ENCODE measurements at regions not wholly inside any gene's neighbourhood (a gene's known extent, or its start where the extent isn't known, plus 50 kb on each side); places are given as distances from the start of the nearest gene placed in this dataset.

DNA sequence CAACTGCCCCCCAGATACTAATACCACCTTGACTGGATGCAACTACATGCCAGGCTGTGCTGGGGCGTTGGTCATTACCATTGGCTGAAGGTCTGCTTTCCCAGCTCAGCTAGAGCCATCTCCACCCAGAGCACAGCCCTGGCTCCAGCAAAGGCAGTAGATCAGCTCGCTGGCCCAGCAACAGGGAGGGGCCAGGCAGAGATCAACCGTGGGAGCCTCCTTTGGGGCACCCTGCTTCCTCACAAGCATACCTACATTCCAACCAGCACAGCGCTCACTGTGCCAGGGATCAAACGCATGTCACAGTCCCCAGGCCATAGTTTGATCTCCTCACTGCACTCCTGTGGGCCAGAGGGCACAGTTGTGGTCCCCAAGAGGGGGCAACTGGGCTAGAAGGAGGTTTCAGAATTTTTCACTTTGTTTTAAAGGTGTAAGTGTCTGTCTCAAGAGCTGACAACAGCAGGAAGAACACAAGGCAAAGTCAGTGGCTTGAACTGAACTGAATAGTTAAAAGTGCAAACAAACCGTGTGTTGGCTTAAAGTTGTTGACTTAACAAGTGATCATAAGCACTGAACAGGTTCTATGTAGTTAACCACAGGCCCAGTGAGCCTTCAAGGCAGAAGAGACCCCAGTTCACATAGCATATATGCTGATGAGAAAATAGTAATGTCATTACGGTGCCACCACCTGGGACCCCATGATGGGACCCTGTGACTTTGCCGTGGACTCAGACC, 70.1 kb upstream of the BZW1 start:
- WGBS (ENCODE audit: insufficient coverage): 51% methylated on average over 6 of the region's 8 CpGs
- Histone ChIP-seq H3K36me3 (ENCODE audit: control insufficient read depth, insufficient read depth, low read length) (no peaks in the 10 kb centered on the region), H3K27ac (ENCODE audit: low read length) (peak overlapping the region; percentile 63), H3K4me3 (ENCODE audit: low read length) (no peak overlapping the region), H3K9me3 (replicated peaks; ENCODE audit: control insufficient read depth, low read depth, low read length) (no peaks in the 10 kb centered on the region), H3K4me1 (ENCODE audit: control insufficient read depth, insufficient read depth, low read length) (peaks cover 14% of the 10 kb centered on the region), H3K27me3 (ENCODE audit: control insufficient read depth, insufficient read depth, low read length) (no peaks in the 10 kb centered on the region)
- DNase-seq: no peak

- Histone ChIP-seq H3K9me3 (replicated peaks; ENCODE audit: control insufficient read depth, low read depth, low read length) (no peaks in the 10 kb centered on the region), H3K27me3 (ENCODE audit: control insufficient read depth, insufficient read depth, low read length) (no peaks in the 10 kb centered on the region), H3K27ac (ENCODE audit: low read length) (peak overlapping the region; percentile 63), H3K36me3 (ENCODE audit: control insufficient read depth, insufficient read depth, low read length) (no peaks in the 10 kb centered on the region), H3K4me3 (ENCODE audit: low read length) (no peak overlapping the region), H3K4me1 (ENCODE audit: control insufficient read depth, insufficient read depth, low read length) (peaks cover 14% of the 10 kb centered on the region)
- peak; percentile 79 for DNase-seq
- 23% methylated on average over 2 of the region's 5 CpGs for WGBS (ENCODE audit: insufficient coverage)
These were observed 69.3 kb upstream of the BZW1 start for GRCh38 chr2:200742426-200742825.

DNA sequence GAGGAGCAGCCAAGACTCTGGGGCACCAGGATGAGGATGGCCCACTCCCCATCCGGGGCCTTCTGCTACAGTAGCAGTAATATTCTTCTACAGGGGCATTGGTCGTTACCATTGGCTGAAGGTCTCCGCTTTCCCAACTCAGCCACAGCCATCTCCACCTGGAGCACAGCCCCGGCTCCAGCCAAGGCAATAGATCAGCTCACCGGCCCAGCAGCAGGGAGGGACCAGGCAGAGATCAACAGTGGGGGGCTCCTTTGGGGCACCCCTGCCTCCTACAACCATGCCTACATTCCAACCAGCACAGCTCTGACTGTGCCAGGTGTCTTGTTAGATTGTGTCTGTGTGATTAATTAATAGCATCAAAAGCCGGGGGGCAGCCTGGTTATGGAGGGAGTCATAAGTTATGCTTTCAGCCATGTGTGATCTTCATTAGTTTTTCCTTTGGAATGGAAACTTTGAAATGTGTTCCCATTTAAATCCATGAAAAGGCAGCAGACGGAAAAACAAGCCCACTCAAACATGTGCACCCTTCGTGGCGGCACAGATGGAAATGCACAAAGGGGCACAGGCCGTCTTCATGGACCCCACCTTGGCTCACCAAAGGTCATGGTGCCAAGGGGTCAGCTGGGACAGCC, 68.6 kb upstream of the BZW1 start:
- no peak overlapping the region for H3K4me3 ChIP-seq (ENCODE audit: low read length)
- no peaks in the 10 kb centered on the region for H3K36me3 ChIP-seq (ENCODE audit: control insufficient read depth, insufficient read depth, low read length)
- 46% methylated on average over 10 of the region's 10 CpGs for WGBS (ENCODE audit: insufficient coverage)
- no peaks in the 10 kb centered on the region for H3K27me3 ChIP-seq (ENCODE audit: control insufficient read depth, insufficient read depth, low read length)
- peak overlapping the region; percentile 29 for H3K27ac ChIP-seq (ENCODE audit: low read length)
- peak; percentile 84 for DNase-seq
- H3K4me1 ChIP-seq (ENCODE audit: control insufficient read depth, insufficient read depth, low read length): peaks cover 14% of the 10 kb centered on the region
- no peaks in the 10 kb centered on the region for H3K9me3 ChIP-seq (replicated peaks; ENCODE audit: control insufficient read depth, low read depth, low read length)

GRCh38 chr2:200744201-200744602, 67.5 kb upstream of the BZW1 start:
- Histone ChIP-seq H3K9me3 (replicated peaks; ENCODE audit: control insufficient read depth, low read depth, low read length) (no peaks in the 10 kb centered on the region), H3K27me3 (ENCODE audit: control insufficient read depth, insufficient read depth, low read length) (no peaks in the 10 kb centered on the region), H3K4me3 (ENCODE audit: low read length) (no peak overlapping the region), H3K4me1 (ENCODE audit: control insufficient read depth, insufficient read depth, low read length) (peaks cover 14% of the 10 kb centered on the region), H3K27ac (ENCODE audit: low read length) (no peak overlapping the region), H3K36me3 (ENCODE audit: control insufficient read depth, insufficient read depth, low read length) (no peaks in the 10 kb centered on the region)
- peak; percentile 49 for DNase-seq
- 41% methylated on average over 5 of the region's 6 CpGs for WGBS (ENCODE audit: insufficient coverage)

DNA sequence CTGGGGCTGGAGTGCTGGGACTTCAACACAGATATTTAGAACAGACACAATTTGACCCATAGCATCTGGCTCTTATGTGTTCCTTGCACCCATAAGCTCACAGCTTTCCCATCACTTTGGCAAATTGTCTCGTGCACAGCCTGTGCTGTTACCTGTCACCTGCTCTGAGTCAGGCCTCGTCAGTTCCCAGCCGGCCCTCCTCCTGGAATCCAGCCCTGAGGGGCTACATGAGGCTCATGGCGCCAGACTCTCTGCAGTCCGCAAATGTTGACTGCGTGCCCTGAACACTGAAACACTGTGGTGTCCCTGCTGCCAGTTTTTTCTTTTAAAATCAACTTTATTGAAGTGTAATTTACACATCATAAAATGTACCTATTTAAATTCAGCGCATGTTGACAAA, 65.4 kb upstream of the BZW1 start:
- Histone ChIP-seq H3K36me3 (ENCODE audit: control insufficient read depth, insufficient read depth, low read length) (no peaks in the 10 kb centered on the region), H3K4me1 (ENCODE audit: control insufficient read depth, insufficient read depth, low read length) (peaks cover 14% of the 10 kb centered on the region), H3K27me3 (ENCODE audit: control insufficient read depth, insufficient read depth, low read length) (no peaks in the 10 kb centered on the region), H3K27ac (ENCODE audit: low read length) (no peak overlapping the region), H3K9me3 (replicated peaks; ENCODE audit: control insufficient read depth, low read depth, low read length) (no peaks in the 10 kb centered on the region), H3K4me3 (ENCODE audit: low read length) (no peak overlapping the region)
- no peak for DNase-seq
- WGBS (ENCODE audit: insufficient coverage): 84% methylated on average over 6 of the region's 7 CpGs

DNA sequence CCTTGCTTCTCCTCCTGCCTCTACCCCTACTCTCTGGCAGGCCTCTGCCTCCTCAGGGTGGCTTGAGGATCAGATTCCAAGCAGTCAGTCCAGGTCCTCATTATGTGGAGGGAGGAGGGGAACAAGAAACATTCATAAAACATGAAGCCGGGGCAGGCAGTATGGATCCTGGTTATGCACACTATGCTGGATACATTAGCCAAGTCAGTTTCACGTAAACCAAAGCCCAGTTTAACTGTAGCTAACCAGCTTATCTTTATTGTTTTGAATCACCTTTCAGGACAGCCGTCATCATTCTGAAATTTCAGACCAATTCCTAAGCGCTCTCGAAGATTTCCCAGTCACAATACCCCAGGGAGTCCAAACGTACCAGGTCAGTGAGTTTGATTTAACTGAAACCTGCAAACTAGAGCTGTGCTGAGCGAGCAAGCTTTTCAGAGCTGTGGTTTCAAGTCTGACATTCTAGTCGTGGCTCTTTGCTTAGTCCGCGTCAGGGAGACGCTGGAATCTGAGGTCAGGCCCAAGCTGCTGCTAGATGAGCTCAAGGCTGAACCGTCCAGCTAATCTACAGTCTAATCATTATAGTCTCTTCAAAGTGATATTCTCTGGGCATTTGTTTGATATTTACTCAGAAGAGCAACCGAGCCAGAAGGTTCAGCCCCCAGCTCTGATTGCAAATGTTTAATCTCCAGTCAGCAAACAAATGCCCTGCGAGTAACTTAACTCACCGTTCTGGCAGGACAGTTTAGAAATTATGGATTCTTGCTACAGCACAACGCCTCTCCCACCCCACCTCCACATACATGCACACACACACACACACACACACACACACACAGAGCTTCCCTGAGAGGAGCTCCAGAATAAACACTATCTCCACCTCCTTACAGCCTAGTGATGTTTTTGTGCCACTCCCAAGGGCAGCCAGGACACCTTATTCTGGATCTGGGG, 63.8 kb upstream of the BZW1 start:
- Histone ChIP-seq H3K9me3 (replicated peaks; ENCODE audit: control insufficient read depth, low read depth, low read length) (no peaks in the 10 kb centered on the region), H3K4me3 (ENCODE audit: low read length) (no peak overlapping the region), H3K27me3 (ENCODE audit: control insufficient read depth, insufficient read depth, low read length) (no peaks in the 10 kb centered on the region), H3K4me1 (ENCODE audit: control insufficient read depth, insufficient read depth, low read length) (peaks cover under 1% of the 10 kb centered on the region), H3K27ac (ENCODE audit: low read length) (no peak overlapping the region), H3K36me3 (ENCODE audit: control insufficient read depth, insufficient read depth, low read length) (no peaks in the 10 kb centered on the region)
- no peak for DNase-seq
- WGBS (ENCODE audit: insufficient coverage): 28% methylated on average over 11 of the region's 16 CpGs

GRCh38 chr2:200748779-200749178, 62.9 kb upstream of the BZW1 start:
- WGBS (ENCODE audit: insufficient coverage): 75% methylated on average over 2 of the region's 4 CpGs
- H3K9me3 ChIP-seq (replicated peaks; ENCODE audit: control insufficient read depth, low read depth, low read length): no peaks in the 10 kb centered on the region
- no peaks in the 10 kb centered on the region for H3K4me1 ChIP-seq (ENCODE audit: control insufficient read depth, insufficient read depth, low read length)
- DNase-seq: no peak
- H3K36me3 ChIP-seq (ENCODE audit: control insufficient read depth, insufficient read depth, low read length): no peaks in the 10 kb centered on the region
- no peaks in the 10 kb centered on the region for H3K27me3 ChIP-seq (ENCODE audit: control insufficient read depth, insufficient read depth, low read length)
- no peak overlapping the region for H3K27ac ChIP-seq (ENCODE audit: low read length)
- no peak overlapping the region for H3K4me3 ChIP-seq (ENCODE audit: low read length)

DNA sequence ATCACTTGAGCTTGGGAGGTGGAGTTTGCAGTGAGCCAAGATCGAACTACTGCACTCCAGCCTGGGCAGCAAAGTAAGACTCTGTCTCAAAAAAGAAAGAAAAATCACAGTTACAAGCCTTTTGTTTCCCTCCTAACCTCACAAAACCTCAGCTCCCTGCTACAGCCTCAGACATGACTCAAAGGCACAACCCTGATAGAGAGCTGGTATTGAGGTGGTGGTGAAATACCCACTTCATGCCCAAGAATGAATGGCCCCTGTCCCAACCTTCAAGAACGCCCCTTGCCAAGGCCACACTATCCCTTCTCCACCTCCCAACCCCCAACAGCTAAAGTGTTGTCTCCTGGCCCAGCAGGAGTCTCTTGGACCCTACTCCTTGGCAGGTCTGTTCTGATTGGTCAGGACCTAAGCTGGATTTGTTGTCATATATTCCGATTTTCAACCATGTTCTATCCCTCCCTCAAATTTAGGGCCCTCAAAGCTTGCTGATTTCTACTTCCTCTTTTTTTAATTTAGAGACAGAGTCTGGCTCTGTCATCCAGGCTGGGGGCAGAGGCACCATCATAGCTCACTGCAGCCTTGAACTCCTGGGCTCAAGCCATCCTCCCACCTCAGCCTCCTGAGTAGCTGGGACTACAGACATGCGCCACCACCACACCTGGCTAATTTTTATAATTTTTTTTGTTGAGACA, 61.9 kb upstream of the BZW1 start:
- Histone ChIP-seq H3K27me3 (ENCODE audit: control insufficient read depth, insufficient read depth, low read length) (no peaks in the 10 kb centered on the region), H3K4me3 (ENCODE audit: low read length) (no peak overlapping the region), H3K27ac (ENCODE audit: low read length) (no peak overlapping the region), H3K9me3 (replicated peaks; ENCODE audit: control insufficient read depth, low read depth, low read length) (no peaks in the 10 kb centered on the region), H3K36me3 (ENCODE audit: control insufficient read depth, insufficient read depth, low read length) (no peaks in the 10 kb centered on the region), H3K4me1 (ENCODE audit: control insufficient read depth, insufficient read depth, low read length) (no peaks in the 10 kb centered on the region)
- DNase-seq: no peak
- 84% methylated on average over 3 of the region's 4 CpGs for WGBS (ENCODE audit: insufficient coverage)

GRCh38 chr2:200750323-200750910, 61.3 kb upstream of the BZW1 start:
- DNase-seq: no peak
- H3K36me3 ChIP-seq (ENCODE audit: control insufficient read depth, insufficient read depth, low read length): no peaks in the 10 kb centered on the region
- H3K27me3 ChIP-seq (ENCODE audit: control insufficient read depth, insufficient read depth, low read length): no peaks in the 10 kb centered on the region
- H3K27ac ChIP-seq (ENCODE audit: low read length): no peak overlapping the region
- H3K4me3 ChIP-seq (ENCODE audit: low read length): no peak overlapping the region
- 52% methylated on average over 2 of the region's 6 CpGs for WGBS (ENCODE audit: insufficient coverage)
- no peaks in the 10 kb centered on the region for H3K4me1 ChIP-seq (ENCODE audit: control insufficient read depth, insufficient read depth, low read length)
- H3K9me3 ChIP-seq (replicated peaks; ENCODE audit: control insufficient read depth, low read depth, low read length): no peaks in the 10 kb centered on the region
